Heart left ventricle (tissue), 16 donors: ENCODE measurements at regions not wholly inside any gene's neighbourhood (a gene's known extent, or its start where the extent isn't known, plus 50 kb on each side); places are given as distances from the start of the nearest gene placed in this dataset.

Experiments used
- ATAC-seq, 4 donors: fragments of 200-7000 bp; cut with Tn5 transposase; one replicate each; pipeline ENCODE4 v1.9.1; 2020 to 2022; ENCODE audit warnings: moderate library complexity in 4 of 4, mild to moderate bottlenecking in 3 of 4, moderate number of reproducible peaks in 1 of 4
- DNase-seq, 5 donors: peaks; one replicate each; pipeline ENCODE4 v3.0.0-alpha.2; 2020
- H3K27ac ChIP-seq, 12 donors: fragments of 200-600 bp; sonication (generic) in 4 of 12; one replicate each; pipeline versions ENCODE4 v1.5.0 to v1.8.0; 2016 to 2022; ENCODE audit warnings: mild to moderate bottlenecking in 2 of 12
- H3K27me3 ChIP-seq, 9 donors: fragments of 200-600 bp; sonication (generic) in 2 of 9; one replicate each; pipeline versions ENCODE4 v1.5.1 to v1.8.0; 2016 to 2022; ENCODE audit warnings: mild to moderate bottlenecking in 3 of 9
- H3K36me3 ChIP-seq, 9 donors: fragments of 200-600 bp; sonication (generic) in 2 of 9; one replicate each; pipeline versions ENCODE4 v1.5.0 to v1.8.0; 2018 to 2022; ENCODE audit warnings: mild to moderate bottlenecking in 2 of 9
- H3K4me1 ChIP-seq, 12 donors: fragments of 200-600 bp; sonication (generic) in 4 of 12; one replicate each; pipeline versions ENCODE4 v1.5.0 to v1.8.0; 2016 to 2022; ENCODE audit warnings: mild to moderate bottlenecking in 3 of 12
- H3K4me3 ChIP-seq, 12 donors: fragments of 200-600 bp; sonication (generic) in 4 of 12; one replicate each; pipeline versions ENCODE4 v1.5.0 to v1.8.0; 2017 to 2022; ENCODE audit warnings: mild to moderate bottlenecking in 9 of 12, moderate library complexity in 4 of 12
- H3K9me3 ChIP-seq, 12 donors: fragments of 200-600 bp; sonication (generic) in 4 of 12; one replicate each; pipeline versions ENCODE4 v1.5.0 to v1.8.0; 2016 to 2022; ENCODE audit warnings: mild to moderate bottlenecking in 1 of 12
- POLR2A ChIP-seq, 2 donors: fragments of 450-650 bp; IDR thresholded peaks; one replicate each; pipeline ENCODE4 v1.6.1; 2017; ENCODE audit warnings: antibody characterized with exemption in 2 of 2, mild to moderate bottlenecking in 2 of 2, moderate library complexity in 2 of 2
- WGBS, 4 donors: extraction: QIAGEN DNeasy Blood & Tissue Kit in 2 of 4; methylation state at CpG; one replicate each; pipeline versions ENCODE4 v1.1.5 to v1.1.7; 2013 to 2018; 5-methylcytosine and 5-hydroxymethylcytosine counted together
- intact Hi-C, 10 donors: fragments of 100-400 bp; cut with DNase I; formaldehyde crosslinking; loops; one replicate each; pipeline versions ENCODE4 v1.11.1 to v1.14.2; 2022
- TF ChIP-seq, protein P1 (sequence below), 12 donors: fragments of 200-600 bp; sonication (generic) in 4 of 12; IDR thresholded peaks; one replicate each; pipeline versions ENCODE4 v1.5.0 to v1.8.0; 2018 to 2022; ENCODE audit warnings: antibody characterized with exemption in 12 of 12, mild to moderate bottlenecking in 5 of 12
- donor health status: ischemic (EF 13 %, LVEDD 7.1; RV severe dilation, severe dysfunction).
- donor health status: healthy with polysubstance abuse.
- donor health status: DM: no; HTN: yes; CAD: no.
- donor health status: DM: no; HTN: no; CAD: no.
- donor health status: ischemic (EF 25% LVEDD 6.9; RV normal size, moderate dysfunction).
- donor health status: ischemic (EF 25% LVEDD 5.7; RV mildly dilated, moderate dysfunction).
- donor health status: healthy.
- donor health status: DM: yes; HTN: yes; CAD: no.
- donor health status: ischemic (EF 35%, LVEDD 5.7; RV mildly dilated, moderate dysfunction).
- donor health status: nonischemic (EF 11% LVEDD 7.7; RV severe dilation, severe dysfunction).
- donor health status: DM: yes; HTN: yes; CAD: no.
- donor health status: PGD.
- donor health status: ischemic (EF 29% LVEDD 5.4; RV normal size, mild dysfunction).
- donor health status: nonischemic (EF 23%, LVEDD 6.1; RV moderate dilation, normal function).

DNA sequence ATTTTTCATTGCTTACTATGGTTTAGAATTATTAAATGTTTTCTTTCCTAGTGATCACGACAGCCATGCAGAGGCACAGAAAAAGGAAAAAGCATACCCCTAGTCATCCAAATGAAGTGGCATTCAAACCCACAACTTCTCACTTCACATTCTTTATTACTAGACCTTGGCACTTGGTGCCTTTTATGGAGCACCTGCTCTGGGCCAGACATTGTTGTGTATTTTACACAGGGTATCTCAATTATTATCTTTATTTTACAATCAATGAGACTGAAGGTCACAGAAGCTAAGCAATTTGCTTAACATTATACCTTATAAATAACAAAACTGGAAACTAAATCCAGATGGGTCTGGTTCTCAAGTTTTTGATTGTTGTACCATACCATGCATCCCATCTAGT lies 235.3 kb downstream of the LRATD1 start:
- Histone ChIP-seq H3K4me3 (no peak overlapping the region), H3K36me3 (no peaks in the 10 kb centered on the region), H3K9me3 (peaks cover 0 to 13% (median 0%) of the 10 kb centered on the region in 12 donors), H3K4me1 (no peaks in the 10 kb centered on the region), H3K27ac (no peak overlapping the region), H3K27me3 (no peaks in the 10 kb centered on the region)
- DNase-seq (no peak), ATAC-seq (no peak)
- 66 to 83% (median 77%) methylated on average over 1 of the region's 1 CpG for WGBS, 4 donors
- no peak for TF ChIP-seq POLR2A (IDR thresholded peaks at IDR 0.05)
- intact Hi-C loops, result no loop called here

DNA sequence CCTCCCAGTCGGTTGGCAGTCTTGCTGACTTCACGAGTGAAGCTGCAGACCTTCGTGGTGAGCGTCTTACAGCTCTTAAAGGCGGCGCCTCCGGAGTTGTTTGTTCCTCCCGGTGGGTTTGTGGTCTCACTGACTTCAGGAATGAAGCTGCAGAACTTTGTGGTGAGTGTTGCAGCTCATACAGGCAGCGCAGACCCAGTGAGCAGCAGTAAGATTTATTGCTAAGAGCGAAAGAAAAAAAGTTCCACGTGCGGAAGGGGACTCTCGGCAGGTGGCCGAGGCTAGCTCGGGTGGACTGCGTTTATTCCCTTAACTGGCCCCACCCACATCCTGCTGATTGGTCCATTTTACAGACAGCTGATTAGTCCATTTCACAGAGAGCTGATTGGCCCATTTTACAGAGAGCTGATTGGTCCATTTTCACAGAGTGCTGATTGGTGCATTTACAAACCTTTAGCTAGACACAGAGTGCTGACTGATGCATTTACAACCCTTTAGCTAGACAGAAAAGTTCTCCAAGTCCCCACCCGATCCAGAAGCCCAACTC lies 240.3 kb downstream of the LRATD1 start:
- H3K4me3 ChIP-seq, result no peak overlapping the region
- TF ChIP-seq POLR2A (IDR thresholded peaks at IDR 0.05), result no peak
- TF ChIP-seq, protein P1, sequence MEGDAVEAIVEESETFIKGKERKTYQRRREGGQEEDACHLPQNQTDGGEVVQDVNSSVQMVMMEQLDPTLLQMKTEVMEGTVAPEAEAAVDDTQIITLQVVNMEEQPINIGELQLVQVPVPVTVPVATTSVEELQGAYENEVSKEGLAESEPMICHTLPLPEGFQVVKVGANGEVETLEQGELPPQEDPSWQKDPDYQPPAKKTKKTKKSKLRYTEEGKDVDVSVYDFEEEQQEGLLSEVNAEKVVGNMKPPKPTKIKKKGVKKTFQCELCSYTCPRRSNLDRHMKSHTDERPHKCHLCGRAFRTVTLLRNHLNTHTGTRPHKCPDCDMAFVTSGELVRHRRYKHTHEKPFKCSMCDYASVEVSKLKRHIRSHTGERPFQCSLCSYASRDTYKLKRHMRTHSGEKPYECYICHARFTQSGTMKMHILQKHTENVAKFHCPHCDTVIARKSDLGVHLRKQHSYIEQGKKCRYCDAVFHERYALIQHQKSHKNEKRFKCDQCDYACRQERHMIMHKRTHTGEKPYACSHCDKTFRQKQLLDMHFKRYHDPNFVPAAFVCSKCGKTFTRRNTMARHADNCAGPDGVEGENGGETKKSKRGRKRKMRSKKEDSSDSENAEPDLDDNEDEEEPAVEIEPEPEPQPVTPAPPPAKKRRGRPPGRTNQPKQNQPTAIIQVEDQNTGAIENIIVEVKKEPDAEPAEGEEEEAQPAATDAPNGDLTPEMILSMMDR (IDR thresholded peaks at IDR 0.05), result no peak
- peaks cover 0 to 13% (median 0%) of the 10 kb centered on the region in 12 donors for H3K9me3 ChIP-seq
- DNase-seq, result no peak
- WGBS, 4 donors, result 86 to 94% (median 91%) methylated on average over 17 of the region's 17 CpGs
- intact Hi-C loops, result no loop called here
- no peak for ATAC-seq
- no peaks in the 10 kb centered on the region for H3K4me1 ChIP-seq
- H3K27ac ChIP-seq, result no peak overlapping the region
- H3K36me3 ChIP-seq, result no peaks in the 10 kb centered on the region
- no peaks in the 10 kb centered on the region for H3K27me3 ChIP-seq

DNA sequence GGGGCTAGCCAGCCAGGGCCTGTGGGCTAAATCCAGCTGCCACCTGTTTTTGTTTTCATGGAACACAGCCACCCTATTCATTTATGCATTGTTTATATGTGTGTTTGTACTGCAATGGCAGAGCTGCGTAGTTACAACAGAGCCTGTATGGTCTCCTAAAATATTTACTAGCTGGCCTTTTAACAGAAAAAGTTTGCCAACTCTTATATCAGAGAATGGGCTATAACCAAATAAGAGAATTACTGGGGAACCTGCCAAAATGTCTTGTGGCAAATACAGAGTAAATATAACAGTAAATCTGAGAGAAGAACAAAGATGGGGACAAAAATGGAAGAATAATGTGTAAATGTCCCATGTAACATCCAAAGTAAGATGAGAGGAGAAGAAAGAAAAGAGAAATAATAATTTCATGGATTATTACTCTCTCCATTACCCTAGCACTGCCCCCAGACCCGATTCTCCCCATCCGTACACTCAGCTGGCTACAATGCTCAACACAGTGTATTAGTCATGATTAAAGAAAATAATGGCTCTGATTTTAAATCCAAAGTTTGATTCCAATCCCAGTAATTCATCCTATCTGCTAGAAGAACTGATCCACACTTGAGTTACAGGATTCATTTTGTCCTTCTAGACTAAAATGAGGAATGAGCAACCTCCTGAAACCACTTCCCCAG lies 249.3 kb downstream of the LRATD1 start:
- WGBS, 4 donors, result 74 to 82% (median 78%) methylated on average over 3 of the region's 3 CpGs
- DNase-seq (no peak), ATAC-seq (no peak)
- intact Hi-C loops, result no loop called here
- Histone ChIP-seq H3K9me3 (no peaks in the 10 kb centered on the region), H3K27ac (no peak overlapping the region), H3K27me3 (no peaks in the 10 kb centered on the region), H3K36me3 (no peaks in the 10 kb centered on the region), H3K4me1 (no peaks in the 10 kb centered on the region), H3K4me3 (no peak overlapping the region)
- TF ChIP-seq POLR2A (IDR thresholded peaks at IDR 0.05), result no peak
- TF ChIP-seq, protein P1 (IDR thresholded peaks at IDR 0.05), result no peak

DNA sequence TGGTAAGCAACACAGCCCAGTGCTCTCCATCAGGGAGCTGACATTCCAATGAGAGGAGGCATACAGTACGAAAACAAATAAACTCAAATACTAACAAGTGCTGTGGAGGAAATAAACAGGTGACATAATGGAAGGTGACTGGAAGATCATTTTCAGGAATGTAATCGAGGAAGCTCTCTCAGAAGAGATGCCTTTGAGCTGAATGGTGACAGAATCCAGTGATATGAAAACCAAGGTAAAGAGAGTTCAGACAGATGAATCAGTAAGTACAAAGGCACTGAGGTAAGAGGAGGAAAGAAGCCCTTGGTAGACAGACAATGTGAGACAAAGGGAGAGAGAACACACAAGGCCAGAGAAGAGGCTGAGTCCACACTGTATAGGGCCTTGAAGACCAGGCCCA lies 252.1 kb downstream of the LRATD1 start:
- no peak overlapping the region for H3K4me3 ChIP-seq
- no peak for DNase-seq
- no peak overlapping the region for H3K27ac ChIP-seq
- no peaks in the 10 kb centered on the region for H3K36me3 ChIP-seq
- intact Hi-C loops, result no loop called here
- H3K27me3 ChIP-seq, result no peaks in the 10 kb centered on the region
- no peaks in the 10 kb centered on the region for H3K4me1 ChIP-seq
- WGBS, 4 donors, result 74 to 84% (median 82%) methylated on average over 2 of the region's 2 CpGs
- H3K9me3 ChIP-seq, result no peaks in the 10 kb centered on the region
- no peak for ATAC-seq
- TF ChIP-seq, protein P1 (IDR thresholded peaks at IDR 0.05), result no peak
- TF ChIP-seq POLR2A (IDR thresholded peaks at IDR 0.05), result no peak

DNA sequence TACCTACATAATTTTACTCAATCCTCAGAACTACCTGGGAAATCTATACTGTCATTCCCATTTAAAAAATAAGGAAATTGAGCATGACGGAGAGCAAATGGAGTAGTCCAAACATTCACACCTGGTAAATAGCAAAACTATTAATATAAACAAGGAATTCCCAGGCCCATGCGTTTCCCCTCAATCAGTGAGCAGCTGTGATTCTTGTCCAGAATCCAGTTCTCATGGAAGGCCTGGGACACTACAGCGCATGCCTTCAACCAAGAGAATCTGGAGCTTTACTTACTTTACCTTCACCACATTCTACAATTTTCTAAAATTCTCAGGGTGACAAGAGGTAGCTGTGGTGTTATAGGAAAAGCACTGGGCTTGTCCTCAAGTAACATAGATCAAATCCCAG lies 259.0 kb downstream of the LRATD1 start:
- DNase-seq, result no peak
- intact Hi-C loops, result no loop called here
- no peaks in the 10 kb centered on the region for H3K4me1 ChIP-seq
- ATAC-seq, result no peak
- H3K9me3 ChIP-seq, result peaks cover 0 to 5% (median 0%) of the 10 kb centered on the region in 12 donors
- no peak overlapping the region for H3K4me3 ChIP-seq
- no peaks in the 10 kb centered on the region for H3K27me3 ChIP-seq
- 70 to 80% (median 76%) methylated on average over 3 of the region's 3 CpGs for WGBS, 4 donors
- TF ChIP-seq POLR2A (IDR thresholded peaks at IDR 0.05), result no peak
- TF ChIP-seq, protein P1 (IDR thresholded peaks at IDR 0.05), result no peak
- no peaks in the 10 kb centered on the region for H3K36me3 ChIP-seq
- H3K27ac ChIP-seq, result no peak overlapping the region
